NOMO-1 treated with dmso at 0.1 percent for 144 hours (cell line): ENCODE measurements at regions not wholly inside any gene's neighbourhood (a gene's known extent, or its start where the extent isn't known, plus 50 kb on each side); places are given as distances from the start of the nearest gene placed in this dataset.
A peak's percentile ranks its signal among the peaks of the same experiment; 100 is the strongest.

Experiments used
- DNase-seq: peaks from one replicate; lab custom pipeline; 2025; ENCODE audit not compliant: unreplicated experiment; lab: John Stamatoyannopoulos, UW

DNA sequence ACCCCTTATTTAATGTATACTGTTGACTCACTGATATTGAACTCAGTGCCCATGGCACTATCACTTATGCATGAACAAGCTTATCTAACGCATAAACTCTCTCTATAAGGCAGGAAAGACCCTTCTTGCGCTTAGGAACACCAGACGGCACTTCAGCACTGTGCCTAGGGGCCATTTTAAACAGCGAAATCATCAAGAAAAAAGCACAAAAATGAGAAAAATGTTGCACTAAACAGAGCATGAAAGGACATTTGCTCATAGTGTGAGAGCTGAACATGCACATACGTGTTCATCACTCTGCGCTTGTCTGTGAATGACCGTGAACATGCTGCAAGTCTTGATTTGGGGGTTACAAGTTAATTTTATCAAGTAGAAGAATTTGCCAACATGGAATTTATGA is 109.6 kb downstream of the WDR11 start:
- no peak for DNase-seq

GRCh38 chr10:120961795-120962755 is 110.9 kb downstream of the WDR11 start:
- DNase-seq: no peak

- no peak for DNase-seq
These were observed 111.8 kb downstream of the WDR11 start for GRCh38 chr10:120962756-120963593.

GRCh38 chr10:120963594-120964220 is 112.5 kb downstream of the WDR11 start:
- no peak for DNase-seq

DNA sequence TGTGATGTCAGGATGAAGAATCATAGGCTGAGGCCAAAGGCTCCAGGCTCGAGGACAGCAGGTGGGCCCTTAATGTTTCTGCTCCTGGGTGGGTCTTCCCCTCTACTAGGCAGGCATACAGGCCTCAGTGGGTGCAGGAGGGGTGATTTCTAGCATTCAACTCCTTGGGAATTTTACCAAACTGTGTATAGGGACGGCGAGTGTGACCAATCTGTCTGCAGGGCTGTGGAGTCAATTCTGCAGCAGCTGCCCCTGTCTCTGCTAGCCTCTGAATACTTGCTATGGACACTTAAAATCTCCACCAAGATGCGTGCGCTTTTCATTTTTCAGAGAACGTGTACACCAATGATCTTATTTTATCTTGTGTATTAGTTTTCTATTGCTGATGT is 115.5 kb downstream of the WDR11 start:
- no peak for DNase-seq

GRCh38 chr10:120969219-120969645 is 118.1 kb downstream of the WDR11 start:
- peak; percentile 44 for DNase-seq

- DNase-seq: no peak
These were observed 119.7 kb downstream of the WDR11 start for GRCh38 chr10:120970595-120971529.

- DNase-seq: no peak
These were observed 120.5 kb downstream of the WDR11 start for GRCh38 chr10:120971671-120972070.

DNA sequence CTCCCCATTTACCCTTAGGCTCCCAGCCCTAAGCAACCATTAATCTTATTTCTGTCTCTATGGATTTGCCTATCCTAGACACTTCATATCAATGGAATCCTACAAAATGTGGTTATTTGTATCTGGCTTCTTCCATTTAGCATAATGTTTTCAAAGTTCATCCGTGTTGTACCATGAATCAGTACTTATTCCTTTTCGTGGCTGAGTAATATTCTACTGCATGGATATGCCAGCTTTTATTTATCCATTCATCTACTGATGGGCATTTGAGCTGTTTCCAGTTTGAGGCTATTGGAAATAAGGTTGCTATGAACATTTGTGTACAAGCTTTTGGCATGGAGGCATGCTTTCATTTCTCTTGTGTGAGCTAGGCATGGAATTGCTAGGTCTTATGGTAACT is 121.1 kb downstream of the WDR11 start:
- DNase-seq: no peak

- DNase-seq: no peak
These were observed 124.1 kb downstream of the WDR11 start for GRCh38 chr10:120975072-120975867.

GRCh38 chr10:120975868-120976225 is 124.7 kb downstream of the WDR11 start:
- DNase-seq: no peak

DNA sequence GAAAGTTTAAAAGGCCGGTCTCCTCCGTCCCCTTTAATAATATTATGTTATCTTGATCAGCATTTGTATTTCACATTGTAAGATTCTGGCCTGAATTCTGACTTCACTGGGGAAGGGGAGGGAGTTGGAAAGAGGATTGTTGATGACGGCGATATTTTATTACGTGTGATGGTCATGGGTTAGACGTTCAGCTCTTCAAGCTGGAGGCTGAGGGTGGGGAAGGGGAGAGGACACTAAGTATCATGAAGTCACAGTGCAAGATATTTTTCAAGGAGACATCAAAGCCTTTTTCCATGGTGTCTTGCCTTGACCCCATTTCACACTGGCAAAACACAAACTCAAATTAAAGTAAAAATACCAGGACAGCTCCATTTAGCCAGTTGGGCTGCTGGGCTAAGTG is 126.7 kb downstream of the WDR11 start:
- no peak for DNase-seq

DNA sequence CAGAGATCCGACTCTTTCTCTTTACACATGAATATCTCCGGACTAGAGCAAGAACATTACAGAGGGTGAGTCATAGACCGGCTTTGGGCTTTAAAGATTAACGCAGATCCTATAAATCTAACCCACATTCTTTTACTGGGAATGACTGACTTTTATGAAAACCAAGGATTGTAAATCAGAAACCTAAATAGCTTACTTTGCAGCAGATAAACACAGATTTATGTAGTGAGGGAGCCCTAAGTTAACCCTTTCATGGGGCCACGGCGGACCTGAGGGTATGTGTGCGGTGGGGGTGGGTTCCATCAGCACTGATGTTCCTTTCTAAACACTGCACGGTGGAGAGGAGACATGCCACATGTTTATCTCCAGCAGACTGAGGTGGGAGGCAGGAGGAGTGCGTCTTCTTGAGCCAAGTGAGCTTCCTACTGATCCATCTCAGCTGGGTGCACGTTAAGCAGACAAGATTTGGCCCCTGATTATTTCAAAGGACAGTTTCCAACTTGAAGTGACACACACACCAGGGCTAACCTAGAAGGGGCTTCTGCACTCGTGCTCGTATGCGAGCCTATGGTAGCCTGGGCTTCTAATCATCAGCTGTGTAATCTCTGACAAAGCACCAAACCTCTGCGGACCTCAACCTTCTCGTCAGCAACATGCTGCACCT is 127.6 kb downstream of the WDR11 start:
- DNase-seq: no peak

DNA sequence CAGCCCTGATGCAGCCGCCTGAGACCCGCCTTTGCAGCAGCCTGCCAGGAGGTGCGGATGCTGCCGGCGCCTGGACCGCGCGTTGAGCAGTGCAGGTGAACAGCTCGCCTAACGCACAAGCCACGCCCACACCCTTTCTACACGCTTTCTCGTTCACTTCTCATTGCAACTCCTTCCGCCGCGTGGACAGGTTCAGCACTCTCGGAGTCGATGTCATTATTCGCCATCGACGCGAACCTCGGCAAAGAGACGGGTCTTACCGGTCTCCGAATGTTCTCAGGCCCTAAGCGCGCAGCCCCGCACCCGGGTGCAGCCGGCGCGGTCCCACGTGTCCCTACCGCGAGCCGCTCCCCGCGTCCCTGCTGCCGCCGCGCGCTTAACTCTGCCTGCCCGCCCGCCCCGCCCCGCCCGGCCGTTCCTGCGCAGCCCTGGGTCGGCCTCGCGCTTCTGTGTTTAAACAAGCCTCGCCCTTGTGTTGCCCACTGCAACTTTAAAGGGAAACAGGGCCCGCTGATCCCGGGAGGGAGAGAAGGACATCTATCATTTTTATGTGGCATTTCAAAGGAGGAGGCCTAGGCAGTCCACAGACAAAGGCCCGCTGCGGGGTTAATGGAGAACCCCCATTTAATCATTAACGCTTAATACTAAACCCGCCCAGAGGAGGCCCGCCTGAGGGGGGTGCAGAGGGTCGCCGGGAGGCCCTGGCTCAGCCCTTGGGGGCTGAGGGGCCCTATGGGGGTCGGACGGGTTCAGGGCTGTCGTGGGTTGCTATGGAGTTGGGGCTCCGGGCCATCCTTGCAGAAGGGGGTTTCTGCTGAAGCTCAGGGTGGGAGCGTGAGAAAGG is 128.5 kb downstream of the WDR11 start:
- DNase-seq: no peak

GRCh38 chr10:120980279-120981255 is 129.4 kb downstream of the WDR11 start:
- no peak for DNase-seq

- DNase-seq: no peak
These were observed 130.6 kb downstream of the WDR11 start for GRCh38 chr10:120981601-120982391.
